ENCODE measurements at regions not wholly inside any gene's neighbourhood (a gene's known extent, or its start where the extent isn't known, plus 50 kb on each side); places are given as distances from the start of the nearest gene placed in this dataset.
"Not testable (repeated sequence)": the region's sequence is repeated elsewhere in the genome, so short reads cannot be mapped to it uniquely, and the experiment has no call there.

DNA sequence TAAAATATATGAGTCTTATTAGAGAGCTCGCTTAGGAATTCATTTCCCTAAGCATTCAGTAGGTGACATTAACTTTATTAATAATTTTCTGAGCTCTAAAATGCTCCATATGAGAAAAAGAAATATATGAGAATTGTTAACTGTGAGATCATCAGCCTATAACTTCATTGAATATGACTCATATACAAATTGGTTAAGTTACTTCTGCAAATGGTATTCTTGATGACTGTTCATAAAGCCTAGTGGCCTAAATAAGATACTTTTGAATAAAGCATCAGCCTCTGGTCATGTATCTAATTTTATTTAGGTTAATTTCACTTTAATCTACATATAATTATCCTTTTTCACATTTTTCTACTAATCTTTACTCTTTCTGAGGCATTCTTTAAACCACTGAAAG lies 710.2 kb upstream of the ACO1 start:
- DNase-seq = no peak

DNA sequence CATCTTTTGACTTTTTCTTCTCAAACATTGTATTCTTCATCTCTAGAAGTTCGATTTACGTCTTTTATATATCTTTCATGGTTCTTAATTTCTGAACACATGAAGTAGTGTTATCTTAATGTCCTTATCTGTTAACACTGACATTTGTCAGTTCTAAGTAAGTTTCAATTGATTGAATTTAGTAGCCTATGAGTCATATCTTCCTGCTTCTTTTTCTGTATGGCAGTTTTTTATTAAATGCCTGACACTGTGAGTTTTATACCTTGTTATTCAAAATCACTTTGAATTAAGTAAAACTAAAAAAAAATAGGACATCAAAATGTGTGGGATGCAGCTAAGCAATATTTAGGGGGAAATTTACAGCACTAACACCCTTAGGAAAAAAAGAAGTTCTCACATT lies 707.0 kb upstream of the ACO1 start:
- no peak for DNase-seq

DNA sequence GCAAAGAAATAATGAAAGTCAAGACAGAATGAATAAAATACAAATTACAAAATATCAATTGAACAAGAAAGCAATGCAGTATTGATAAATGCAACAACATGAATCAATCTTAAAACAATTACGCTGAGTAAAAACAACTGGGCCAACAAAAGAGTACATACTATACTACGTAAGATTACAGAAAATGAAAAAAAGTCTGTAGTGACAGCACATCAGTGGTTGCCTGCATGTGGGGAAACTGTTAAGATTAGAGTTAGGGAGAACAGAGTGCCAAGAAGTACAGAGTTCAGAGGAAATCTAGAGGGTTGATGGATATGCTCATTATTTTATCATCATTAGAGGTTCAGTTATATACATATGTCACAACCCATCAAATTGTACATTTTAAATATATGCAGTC lies 706.6 kb upstream of the ACO1 start:
- DNase-seq = no peak

DNA sequence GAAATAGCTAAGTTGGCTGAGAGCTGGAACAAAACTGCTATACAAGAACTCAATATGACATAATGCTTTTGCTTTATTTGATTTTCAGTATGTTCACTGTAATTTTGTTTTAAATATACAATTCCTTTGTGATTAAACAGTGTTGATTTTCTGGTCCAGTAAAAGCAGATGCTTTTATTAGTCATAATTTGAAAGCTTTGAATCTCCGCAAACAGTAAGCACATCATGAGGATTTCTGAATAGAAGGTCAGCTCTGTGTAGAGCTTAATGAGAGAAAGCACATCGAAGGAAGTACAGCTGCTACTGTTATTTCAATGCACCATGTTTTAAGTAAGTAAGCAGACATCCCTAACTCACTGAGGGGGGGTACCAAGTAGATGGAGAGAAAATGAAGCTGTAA lies 701.3 kb upstream of the ACO1 start:
- DNase-seq = no peak

DNA sequence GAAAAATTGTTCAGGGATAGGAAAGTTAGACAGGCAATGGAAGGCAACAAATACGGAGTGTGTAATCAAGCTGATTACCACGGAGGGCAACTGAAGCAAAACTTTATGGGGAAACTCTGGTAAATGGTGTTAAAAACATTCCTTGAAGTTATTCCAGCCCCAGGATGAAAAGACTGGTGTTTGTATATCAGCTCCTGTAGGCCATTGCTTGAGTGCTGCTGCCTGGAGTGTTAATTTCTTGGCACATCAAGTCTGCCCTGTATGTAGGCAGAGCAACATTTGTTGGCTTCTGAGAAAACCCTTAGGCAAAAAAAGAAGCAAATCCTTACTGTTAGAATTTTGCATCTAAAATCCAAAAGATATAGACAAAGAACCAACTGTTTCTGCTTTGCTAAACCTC lies 686.5 kb upstream of the ACO1 start:
- no peak for DNase-seq

DNA sequence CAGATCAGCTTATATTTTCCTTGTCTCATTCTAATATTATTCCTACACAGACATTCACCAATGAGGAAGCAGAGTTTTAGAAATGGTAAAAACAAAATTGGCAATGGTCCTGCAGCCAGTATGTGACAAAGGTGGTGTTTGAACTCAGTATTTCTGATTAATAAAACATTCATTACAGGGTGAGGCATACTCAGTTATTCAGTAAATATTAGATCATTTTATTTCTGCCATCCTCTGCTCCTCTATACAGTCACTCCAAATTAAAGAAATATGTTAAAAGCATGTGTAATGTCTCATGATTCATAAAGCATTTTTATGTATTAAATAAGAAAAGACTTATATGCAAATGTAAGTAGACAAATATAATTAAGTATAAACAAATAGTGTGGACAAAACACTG lies 684.6 kb upstream of the ACO1 start:
- DNase-seq = no peak

DNA sequence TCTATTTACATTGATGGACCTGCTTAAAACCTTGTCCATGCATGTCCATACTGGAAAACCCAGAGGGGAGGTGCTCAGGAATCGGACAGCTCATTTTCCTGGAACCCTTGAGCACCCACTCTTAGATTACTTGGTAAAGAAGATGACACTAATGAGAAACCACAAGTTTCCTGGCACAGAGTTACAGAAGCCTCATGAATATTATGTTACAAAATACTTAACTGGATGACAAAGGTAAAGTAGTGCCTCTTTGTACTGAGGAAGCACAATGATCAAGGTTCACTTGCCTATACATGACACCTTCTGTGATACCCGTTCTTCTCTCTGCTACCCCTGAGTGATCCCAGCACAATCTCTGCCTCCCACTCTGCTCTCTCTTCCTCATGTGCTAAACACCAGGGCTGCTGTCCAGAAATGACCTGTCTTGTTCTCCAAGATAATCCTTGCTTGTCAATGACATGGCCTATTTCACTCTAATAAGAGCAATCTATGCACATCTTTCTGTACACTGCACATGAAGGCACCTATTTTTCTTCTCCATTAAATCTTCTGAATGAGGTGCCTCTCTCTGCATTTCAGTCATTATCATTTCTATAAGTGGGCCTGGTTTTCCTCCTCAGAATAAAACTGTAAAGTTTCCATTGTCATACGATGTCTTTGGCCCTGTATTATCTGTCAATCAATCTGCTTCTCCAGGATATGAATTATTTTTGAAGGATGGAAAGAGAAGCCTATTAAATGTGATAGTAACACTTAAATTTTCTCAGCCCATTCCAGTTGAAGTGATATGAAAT lies 684.0 kb upstream of the ACO1 start:
- no peak for DNase-seq

DNA sequence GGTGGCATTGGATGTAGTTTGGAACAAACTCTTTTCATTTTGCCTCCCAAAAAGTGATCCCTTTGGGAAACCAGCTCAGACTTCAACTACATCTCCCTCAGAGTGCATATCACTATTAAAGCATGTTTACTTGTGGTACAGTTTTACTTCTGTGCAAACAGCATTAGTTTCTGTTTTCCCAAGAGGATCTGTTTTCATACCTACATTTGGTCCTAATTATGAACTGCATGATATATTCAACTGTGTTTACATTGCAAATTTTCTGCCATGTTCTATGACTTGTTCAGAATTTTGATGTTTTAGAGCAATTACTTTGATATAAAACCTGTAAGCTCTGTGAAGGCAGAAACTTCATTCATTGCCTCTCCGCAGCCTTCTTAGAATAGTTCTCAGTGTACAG lies 681.5 kb upstream of the ACO1 start:
- DNase-seq = no peak

DNA sequence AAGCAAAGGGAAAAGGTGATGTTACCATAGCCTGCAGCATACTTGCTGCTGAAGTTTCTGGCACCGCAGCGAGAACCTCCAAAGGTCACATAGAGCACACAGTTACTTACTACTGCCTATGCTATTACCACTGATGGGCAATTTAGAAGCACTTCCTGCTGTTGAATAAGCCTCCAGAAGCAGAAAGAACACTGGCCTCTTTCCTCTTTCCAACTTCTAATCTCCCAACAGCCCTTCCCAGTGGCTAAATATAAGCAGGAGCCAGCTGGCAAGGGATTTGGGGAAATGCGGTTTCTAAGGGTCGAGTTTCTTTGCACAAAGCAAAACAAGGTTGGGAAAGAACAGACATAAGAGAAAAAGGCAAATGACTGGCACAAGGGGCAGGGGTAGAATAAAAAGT lies 669.2 kb upstream of the ACO1 start:
- no peak for DNase-seq

DNA sequence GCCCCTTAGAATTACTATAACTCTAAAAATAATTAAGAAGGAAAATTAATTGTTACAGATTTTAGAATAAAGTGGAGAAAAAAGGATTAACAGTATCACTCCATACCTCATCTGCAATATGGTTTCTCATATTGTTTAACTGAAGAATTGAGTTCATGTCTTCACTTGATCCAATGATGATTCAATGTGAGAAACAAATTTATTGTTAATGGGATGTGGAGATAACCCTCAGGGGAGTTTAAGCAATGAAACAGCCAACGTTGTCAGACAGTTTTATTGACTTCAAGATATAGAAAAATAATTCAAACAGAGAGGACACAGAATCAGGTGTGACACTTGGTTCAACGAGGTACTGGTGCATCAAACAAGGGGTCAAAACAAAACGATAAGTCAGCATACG lies 665.2 kb upstream of the ACO1 start:
- no peak for DNase-seq

DNA sequence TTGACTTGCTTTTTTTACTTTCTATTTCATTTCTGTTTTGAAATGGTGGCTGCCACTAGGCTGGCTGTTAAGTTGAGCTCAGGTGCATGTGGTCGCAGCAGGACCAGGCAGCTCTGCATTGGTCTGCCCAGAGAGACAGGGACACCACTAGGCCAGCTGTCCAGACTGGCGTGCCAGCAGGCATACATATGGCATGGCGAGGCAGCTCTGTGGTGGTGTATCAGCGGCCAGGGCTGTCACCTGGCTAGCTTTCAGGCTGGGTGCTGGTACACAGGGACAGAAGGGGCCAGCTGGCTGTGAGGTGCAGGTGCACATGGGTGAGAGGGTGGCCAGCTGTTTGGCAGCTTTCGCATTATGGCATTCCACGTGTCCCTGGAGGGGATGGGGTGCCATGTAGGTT lies 654.0 kb upstream of the ACO1 start:
- no peak for DNase-seq

DNA sequence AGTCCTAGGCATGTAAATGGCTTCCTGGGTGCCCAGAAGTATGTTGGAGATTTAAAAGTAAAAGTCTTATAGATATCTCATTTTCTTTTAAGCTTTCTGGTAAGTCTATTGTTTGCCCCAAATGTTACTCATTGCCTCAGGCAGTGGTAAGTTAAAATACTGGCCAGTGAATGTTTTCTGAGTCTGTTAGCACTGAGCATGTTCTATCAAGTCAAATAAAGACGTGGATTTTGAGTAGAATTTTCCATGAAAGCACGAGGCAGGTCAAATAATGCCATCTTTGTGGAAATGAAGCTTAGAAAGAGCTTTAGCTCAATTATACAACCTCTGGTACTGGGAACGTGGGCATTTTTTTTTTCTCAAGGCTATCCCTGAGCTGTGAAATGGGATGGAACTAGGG lies 651.3 kb upstream of the ACO1 start:
- DNase-seq = no peak

DNA sequence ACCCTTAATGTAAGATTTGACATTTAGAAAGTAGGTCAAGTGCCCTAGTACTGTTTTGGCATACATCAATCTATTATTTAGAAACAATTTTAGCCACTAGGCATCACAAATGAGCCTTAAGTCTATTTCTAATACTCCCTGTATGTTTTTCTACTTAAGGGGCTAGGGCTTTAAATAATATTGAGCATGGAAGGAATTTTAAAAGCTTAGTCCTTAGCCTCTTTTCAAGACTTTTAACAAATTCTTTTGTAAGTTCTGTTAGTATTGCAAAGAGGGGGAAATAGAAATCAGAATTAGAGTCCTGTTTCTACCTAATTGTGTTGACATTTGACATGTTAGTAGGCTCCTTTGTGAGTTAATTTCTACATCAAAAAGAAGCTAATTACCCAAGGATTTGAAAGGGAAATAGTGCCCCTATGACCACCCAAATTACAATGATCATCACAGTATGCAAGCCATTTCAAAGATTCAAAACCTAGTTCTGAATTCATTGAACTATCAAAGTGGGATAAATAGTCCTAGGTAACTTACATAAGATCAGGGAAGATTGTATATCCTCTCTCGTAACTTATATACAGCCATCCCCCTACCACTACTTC lies 647.8 kb upstream of the ACO1 start:
- DNase-seq = no peak

DNA sequence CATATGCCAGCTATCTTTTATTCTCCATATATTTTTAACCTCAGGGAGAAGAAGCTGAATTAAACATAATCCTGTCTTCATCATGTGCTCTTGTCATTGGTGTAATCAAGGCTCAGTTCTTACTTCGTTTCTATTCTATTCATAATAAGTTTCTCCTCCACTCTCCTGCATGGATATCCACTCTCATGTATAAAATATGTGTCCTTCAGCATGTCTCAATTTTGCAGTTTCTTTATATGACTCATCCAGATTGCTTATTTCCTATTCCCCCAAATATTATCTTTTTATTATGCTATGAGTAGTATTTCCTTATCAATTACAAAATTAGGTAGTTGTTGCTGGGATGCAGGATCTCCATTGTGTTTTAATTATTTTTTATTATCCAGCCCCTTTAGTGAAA lies 643.7 kb upstream of the ACO1 start:
- no peak for DNase-seq

DNA sequence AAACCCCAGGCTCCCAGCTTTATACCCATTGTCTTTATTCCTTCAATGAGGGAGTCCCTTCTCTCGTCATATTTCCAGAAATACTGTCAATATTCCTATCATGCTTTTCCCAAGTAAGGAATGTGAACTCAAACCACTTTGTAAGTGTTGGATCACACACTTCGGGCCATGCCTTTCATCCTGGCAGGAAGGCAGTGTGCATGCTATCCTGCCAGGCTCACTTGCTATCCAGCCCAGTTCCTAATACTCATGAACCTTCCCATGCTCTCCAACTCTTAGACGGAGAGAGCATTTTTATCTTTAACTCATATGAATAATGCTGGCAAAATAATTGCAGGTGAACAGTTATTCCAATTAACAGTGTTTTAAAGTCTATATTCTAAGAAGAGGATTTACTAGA lies 639.9 kb upstream of the ACO1 start:
- DNase-seq = no peak

DNA sequence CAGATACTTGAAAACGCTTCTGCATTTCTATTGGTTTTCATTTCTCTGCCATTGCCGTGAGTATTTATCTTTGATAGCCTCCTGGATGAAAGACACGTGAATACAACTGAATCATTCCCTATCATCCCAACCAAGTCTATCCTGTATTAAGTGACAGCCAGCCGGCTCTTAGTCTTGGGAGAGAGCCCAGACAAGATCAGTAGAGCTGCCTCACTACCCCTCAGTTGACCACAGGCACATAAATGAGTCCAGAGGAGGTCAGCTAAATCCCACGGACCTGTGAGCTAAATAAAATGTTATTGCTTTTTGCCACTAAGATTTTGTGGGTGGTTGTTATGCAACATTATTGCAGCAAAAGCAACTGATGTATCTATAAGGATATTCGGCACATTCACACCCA lies 639.0 kb upstream of the ACO1 start:
- DNase-seq = no peak

DNA sequence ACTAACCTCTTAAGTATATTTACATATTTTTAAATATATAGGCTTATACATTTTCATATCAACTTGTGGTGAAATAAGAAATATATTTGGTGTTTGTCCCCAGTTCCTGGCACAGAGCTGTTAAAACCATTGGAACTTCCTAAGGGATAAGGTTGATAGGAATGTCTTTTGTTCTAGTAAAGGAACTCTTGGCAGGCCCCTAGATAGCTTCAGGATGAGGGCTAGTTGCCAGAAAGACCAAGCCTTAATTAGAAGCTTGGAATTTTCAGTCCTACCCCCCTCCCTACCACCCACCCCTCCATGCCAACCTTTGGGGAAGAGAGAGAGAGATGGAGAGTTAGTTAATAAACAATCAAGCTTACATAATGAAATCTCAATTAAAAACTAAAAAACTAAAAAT lies 638.6 kb upstream of the ACO1 start:
- no peak for DNase-seq

DNA sequence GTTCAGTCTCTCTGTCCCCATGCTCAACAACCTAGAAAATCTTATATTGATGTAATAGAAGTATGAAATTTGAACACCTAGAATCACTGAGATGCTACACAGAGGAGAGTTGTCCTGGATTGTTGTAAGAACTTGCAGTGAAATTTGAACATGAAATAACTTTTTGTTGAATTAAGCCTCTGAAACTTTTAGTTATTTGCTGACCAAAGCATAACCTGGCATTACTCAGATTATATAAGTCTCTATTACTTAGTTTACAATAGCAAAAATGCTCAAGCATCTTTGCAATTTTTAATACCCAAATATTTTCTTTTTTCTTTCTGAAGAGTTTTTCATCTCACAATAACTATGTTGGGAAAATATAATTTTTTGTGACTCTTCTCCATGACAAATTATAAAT lies 630.7 kb upstream of the ACO1 start:
- DNase-seq = no peak

DNA sequence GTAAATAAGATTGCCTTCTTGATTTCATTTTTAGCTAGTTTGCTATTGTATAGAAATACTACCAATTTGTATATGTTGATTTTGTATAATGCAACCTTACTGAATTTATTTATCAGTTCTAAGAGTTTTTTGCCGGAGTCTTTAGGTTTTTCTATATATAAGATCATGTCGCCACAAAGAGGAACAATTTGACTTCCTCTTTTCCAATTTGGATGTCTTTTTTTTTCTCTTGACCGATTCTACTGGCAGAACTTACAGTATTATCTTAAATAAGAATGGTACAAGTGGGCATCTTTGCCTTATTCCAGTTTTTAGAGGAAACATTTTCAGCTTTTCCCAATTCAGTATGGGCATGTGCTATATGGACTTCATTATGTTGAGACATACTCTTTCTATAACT lies 624.7 kb upstream of the ACO1 start:
- no peak for DNase-seq

DNA sequence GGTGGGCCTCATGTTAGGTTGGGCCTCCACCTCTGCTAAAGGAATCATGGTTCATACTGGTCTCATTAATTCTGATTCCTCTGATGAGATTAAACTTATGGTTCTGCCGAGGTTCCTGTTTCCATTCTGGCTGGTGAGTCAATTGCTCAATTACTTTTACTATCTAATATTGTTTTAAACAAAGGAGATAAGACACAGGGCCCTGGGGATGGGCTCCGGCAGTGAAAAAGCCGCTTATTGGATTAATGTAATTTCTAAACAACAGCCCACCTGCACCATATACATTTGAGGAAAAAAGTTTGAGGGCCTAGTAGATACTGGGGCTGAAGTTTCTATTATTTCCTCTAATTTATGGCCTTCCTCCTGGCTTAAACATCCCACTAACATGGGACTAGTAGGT lies 610.4 kb upstream of the ACO1 start:
- DNase-seq = not testable (repeated sequence)

DNA sequence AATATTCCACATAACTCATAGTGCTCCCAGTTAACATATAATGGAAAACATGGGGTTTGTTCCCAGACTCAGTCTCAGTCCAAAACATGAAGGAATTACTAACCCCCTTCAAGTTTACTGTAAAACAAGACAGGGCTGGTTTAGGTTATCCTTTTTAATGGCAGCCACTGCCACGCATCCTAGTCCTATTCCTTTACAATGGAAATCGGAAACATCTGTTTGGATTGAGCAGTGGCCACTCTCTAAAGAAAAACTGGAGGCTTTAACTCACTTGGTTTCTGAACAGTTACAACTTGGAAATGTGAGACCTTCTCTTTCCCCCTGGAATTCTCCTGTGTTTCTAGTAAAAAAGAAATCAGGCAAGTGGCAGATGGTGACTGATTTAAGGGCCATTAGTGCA lies 609.9 kb upstream of the ACO1 start:
- DNase-seq = no peak

DNA sequence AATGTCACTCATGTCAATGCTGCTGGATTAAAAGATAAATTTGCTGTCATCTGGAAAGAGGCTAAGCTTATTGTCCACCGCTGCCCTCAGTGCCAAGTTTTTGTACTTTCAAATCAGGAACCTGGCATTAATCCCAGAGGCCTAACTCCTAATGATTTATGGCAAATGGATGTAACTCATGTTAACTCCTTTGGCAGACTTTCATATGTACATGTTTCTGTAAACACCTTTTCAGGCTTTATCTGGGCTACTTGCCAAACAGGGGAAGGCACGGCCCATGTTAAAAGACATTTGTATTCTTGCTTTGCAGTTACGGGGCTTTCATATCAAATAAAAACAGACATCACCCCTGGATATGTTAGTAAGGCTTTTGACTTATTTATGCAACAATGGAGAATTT lies 608.0 kb upstream of the ACO1 start:
- DNase-seq = no peak

DNA sequence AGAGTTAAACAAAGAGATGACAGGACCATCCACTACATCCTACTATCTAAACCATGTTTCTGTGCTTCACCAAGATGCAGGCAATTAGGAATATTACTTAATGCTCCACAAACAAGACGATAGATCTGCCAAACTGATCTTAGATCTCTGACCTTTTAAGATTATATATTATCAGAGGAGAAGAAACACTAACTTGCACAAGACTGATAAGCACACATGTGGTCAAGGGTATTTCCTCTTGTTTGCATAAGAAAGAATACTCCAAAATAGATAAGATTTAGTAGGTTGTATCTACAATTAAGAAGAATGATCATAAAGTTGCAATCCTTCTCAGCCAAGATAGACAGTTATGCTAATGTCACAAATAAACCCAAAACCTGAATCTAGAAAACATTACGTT lies 601.0 kb upstream of the ACO1 start:
- DNase-seq = no peak

DNA sequence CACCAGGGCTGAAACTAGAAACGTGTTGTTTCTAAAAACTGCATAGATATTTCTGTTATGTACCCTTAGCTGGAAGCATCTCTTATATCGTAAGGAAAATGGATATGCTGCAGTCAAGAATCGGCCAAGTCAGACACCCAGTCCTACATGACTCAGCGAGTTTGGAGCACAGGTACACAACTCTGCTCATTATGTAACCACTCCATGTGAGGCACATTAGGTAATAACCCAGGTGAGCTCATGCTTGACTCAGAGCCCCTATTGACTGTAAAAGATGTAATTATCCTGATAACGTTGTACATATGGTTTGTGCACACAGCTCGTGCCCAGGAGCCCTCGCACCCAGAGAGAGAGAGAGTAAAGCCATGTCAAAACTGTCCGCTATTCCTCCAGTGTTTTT lies 593.7 kb upstream of the ACO1 start:
- DNase-seq = no peak

DNA sequence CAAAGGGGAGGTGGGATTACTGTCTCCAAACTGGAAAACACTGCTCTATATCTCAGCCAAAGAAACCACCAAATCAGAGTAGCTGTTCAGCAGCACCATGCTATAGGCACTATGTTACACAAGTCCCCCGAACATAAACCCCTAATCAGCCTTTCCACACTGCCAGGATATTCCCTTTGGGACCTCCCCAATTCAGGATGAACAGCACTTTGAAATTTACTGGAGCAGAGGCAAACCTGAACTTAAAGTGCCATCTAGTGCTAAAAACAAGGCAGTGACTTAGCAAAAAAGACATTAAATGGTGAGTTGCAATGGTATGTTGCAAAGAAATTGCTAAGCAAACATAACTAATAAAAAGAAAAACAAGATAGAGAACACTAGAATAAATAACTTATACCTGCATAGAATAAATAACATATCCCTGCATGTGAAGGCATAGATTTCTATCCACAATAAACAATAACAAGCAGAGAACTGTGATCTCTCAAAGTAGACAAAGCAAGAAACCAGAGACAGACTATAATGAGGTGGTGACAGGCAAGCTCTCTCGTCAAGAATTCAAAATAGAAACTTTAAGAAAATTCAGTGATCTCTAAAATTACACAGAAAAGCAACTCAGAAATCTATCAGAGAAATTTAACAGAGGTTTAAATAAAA lies 584.4 kb upstream of the ACO1 start:
- DNase-seq = no peak

All from CD4-positive, alpha-beta T cell treated with Interferon gamma for 1 hour (primary cell).